ENCODE measurements at regions not wholly inside any gene's neighbourhood (a gene's known extent, or its start where the extent isn't known, plus 50 kb on each side); places are given as distances from the start of the nearest gene placed in this dataset.
"Not testable (repeated sequence)": the region's sequence is repeated elsewhere in the genome, so short reads cannot be mapped to it uniquely, and the experiment has no call there.

- DNase-seq = no peak
These were observed 832.6 kb upstream of the SLC39A10 start for GRCh38 chr2:194824450-194824849.

- no peak for DNase-seq
These were observed 834.4 kb upstream of the SLC39A10 start for GRCh38 chr2:194822657-194823056.

DNA sequence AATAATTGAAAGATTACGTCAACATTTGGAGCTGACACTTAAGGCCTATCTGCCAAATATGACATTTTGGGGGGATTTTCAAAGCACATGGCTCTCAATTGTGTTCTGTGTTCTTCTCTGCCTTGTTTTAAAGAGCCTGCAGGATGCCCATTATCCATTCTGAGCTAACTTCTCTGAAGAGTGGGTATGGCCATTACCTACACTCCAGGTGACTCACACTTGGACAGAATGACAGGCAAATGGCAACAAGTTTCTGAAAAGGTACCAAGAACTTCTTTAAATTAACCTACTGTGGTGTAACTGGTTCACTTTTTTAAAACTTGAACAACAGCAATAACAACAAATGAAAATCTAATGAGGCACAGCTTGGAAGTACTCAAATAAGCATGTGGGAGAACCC, 834.9 kb upstream of the SLC39A10 start:
- no peak for DNase-seq

DNA sequence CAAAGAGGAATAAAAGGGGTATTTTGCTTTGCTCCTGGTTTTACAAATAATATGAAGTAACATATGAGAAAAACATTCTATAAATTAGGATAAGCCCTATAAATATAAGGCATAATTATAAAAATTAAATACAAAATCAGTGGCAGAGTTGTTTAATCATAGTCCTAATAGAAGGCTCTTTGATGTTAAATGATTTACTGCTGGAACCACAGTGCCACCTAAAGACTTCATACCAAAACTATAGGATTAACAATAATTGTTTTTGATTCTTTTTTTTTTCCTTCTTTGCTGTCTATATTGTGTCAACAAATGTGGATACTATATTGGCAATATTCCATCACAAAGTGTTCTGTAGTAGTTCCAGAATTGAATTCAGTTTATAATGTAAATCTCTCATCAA, 837.7 kb upstream of the SLC39A10 start:
- DNase-seq = no peak

DNA sequence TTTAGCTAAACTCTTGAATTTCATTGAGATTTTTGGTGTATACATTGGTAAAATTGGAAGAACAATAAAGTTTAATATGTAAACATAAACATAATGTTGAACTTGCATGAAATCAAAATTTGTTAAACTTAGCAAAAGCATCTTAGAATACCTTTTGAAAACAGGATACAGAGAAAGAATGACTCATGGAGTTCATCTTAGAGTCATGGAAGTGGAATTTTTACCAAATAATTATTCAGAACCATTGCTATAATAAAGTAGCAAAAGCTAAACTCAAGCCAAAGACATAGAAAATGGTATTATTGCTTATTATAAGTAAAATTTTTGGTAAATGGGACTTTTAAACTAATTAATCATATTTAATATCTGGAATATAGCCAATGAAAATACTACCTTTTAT, 841.6 kb upstream of the SLC39A10 start:
- no peak for DNase-seq

- no peak for DNase-seq
These were observed 854.4 kb upstream of the SLC39A10 start for GRCh38 chr2:194802589-194802988.

DNA sequence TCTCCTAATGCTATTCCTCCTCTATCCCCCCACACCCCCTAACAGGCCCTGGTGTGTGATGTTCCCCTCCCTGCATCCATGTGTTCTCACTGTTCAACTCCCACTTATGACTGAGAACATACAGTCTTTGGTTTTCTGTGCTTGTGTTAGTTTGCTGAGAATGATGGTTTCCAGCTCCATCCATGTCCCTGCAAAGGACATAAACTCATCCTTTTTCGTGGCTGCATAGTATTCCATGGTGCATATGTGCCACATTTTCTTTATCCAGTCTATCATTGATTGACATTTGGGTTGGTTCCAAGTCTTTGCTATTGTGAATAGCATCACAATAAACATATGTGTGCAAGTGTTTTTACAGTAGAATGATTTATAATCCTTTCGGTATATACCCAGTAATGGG, 870.0 kb upstream of the SLC39A10 start:
- not testable (repeated sequence) for DNase-seq

DNA sequence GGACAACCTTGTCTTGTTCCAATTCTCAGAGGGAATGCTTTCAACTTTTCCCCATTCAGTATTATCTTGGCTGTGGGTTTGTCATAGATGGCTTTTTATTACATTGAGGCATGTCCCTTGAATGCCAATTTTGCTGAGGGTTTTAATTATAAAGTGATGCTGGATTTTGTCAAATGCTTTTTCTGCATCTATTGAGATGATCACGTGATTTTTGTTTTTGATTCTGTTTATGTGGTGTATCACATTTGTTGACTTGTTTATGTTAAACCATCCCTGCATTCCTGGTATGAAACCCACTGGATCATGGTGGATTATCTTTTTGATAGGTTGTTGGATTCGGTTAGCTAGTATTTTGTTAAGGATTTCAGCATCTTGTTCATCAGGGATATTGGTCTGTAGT, 885.6 kb upstream of the SLC39A10 start:
- DNase-seq = not testable (repeated sequence)

- DNase-seq = no peak
These were observed 888.0 kb upstream of the SLC39A10 start for GRCh38 chr2:194769030-194769429.

GRCh38 chr2:194765723-194766122, 891.3 kb upstream of the SLC39A10 start:
- DNase-seq = no peak

GRCh38 chr2:194750926-194751325, 906.1 kb upstream of the SLC39A10 start:
- no peak for DNase-seq

DNA sequence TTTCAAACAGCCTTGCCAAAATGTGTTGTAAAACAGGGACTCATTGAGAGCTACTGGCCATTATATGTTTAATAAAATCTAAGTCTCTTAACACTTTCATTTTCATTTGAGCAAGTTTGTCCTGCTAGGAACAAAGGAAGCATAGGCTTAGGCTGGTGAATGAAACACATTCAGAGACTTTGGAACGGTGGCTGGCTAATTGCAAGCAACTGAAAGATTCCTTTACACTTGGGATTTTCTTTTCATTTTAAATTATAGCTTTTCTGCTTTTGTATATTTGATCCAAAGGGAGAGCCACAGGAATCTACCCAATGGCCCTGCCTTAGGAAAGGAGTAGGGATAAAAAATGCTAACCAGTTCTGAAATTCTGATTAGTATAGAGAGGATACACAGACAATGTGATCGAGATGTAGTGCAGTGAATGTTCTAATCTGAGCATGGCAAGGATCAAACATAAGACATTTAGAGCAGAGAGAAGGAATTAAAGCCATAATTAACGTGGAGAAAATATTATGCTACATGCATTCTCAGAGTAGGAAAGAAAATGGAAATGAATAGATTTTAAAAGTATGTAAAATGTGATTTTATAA, 911.4 kb upstream of the SLC39A10 start:
- DNase-seq = no peak

- no peak for DNase-seq
These were observed 914.3 kb upstream of the SLC39A10 start for GRCh38 chr2:194742706-194743105.

GRCh38 chr2:194739217-194739616, 917.8 kb upstream of the SLC39A10 start:
- DNase-seq = no peak

DNA sequence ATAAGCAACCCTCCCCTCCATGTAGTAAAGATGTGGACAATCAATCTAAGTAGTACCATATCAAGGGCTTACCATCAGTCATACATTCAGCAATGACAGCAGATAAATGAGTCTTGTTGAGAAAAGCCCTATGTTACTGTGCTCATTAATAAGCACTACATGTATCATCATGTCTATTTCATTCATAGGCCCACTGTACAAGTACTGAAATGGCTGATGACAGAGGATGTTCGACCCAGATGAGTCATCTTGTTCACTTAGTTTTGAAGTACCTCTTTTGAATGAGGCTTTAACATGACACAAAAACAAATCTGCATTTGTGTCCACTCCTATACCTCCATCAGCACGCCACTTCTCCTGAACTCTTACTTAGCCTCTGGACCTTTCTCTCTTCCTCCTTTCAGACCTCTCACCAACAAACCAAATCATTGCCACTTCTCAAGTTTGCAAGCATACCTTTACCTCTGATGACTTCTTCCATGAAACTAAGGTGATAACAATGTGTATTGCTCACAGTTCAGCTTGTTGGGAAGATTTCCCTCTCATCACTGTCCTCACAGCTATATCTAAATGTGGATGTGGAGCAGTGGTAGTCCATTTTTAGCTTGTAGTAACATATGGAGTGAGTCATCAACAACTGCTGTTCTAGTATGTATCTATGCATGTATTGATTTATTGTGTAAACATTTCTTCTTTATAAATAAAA, 921.0 kb upstream of the SLC39A10 start:
- no peak for DNase-seq

DNA sequence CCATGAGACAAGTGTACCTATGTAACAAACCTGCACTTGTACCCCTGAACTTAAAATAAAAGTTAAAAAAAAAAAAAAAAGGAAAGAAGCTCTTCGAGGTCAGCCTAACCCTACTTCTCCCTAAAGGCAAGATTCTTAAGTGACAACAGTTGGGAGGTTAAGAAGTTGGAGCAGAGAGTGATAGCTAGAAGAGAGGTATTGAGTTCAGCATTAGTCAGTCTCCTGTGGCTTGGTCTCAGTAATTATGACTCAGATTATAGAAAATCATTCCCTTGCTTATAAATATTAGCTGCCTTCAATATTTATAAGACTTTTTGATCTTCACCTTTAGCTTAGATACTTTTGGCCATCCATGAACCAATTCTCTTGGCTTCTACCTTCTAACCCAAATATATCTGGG, 926.8 kb upstream of the SLC39A10 start:
- no peak for DNase-seq

GRCh38 chr2:194725169-194725568, 931.9 kb upstream of the SLC39A10 start:
- DNase-seq = no peak

DNA sequence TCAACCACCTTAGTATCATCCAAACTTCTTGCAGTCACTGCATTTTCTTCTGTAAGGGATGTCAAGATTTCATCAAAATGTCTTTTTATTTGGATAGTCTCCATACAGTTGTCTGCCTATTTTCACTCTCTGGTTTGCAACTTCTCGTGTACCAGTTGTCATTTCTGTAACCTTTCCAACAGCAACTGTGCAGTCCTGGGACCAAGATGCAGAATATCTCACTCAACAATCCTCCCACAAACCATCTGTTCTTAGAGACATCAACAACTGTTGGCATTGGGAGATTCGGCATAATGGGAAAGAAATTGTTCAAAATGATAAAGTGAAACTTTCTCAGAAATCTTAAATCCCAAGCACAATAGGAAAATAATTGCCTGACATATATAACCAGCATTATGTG, 933.6 kb upstream of the SLC39A10 start:
- DNase-seq = no peak

DNA sequence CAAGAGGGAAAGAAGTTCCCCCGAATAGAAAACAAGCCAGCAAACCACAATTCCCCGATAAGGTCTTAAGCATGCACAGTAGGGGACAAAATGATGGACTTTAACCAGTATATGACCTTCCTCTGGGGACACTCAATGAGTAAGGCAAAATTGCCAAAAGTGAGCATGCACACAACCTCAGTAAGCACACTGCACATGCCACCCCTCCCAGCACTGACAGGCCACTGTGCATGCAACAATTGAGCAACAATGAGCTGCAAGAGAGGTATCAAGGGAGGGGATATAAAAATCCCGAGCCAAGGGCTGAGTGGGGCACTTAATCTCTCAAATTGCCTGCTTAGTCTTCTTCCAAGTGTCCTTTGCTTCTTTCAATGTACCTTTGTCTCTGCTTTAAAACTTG, 935.8 kb upstream of the SLC39A10 start:
- DNase-seq = no peak

- no peak for DNase-seq
These were observed 936.6 kb upstream of the SLC39A10 start for GRCh38 chr2:194720462-194720861.

DNA sequence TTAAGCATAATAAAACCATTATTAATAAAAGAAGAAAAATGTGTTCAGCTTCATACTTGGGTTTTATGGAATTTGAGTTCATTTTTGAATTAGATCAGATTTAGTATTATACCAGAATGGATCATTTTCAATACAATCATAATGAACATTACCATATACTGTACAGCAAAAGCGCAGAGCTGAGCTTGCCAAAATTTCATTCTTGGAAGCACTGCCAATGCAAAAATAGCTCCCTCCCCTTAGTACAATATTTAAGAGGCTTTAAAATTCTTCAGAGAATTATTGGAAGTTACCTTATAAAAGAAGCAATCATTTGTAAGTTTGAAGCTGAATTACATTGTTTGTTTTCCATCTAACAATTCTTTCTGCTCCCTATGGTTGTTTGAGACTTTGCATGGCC, 938.1 kb upstream of the SLC39A10 start:
- no peak for DNase-seq

- no peak for DNase-seq
These were observed 942.5 kb upstream of the SLC39A10 start for GRCh38 chr2:194714541-194714940.

DNA sequence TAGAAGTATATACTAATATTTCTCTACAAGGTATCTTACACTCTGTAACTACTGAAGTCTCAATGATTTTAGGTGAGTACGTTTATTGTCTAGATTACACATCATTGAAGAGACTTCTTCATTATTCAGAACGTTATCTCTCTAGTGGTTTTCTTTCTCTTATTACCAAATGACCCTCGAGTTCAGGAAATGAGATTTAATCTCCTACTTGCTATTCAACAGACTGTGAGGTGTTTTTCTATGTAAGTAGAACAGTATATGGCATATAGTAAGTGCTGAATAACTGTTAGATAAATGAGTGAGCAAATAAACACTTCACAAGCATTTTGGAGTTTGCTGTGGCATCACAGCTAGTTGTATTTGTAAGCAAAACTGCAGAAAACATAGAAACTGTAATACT, 947.2 kb upstream of the SLC39A10 start:
- no peak for DNase-seq

- DNase-seq = no peak
These were observed 950.8 kb upstream of the SLC39A10 start for GRCh38 chr2:194706179-194706578.

Data from nucleus accumbens (tissue), 56 donors.